B cell (primary cell): ENCODE measurements at regions not wholly inside any gene's neighbourhood (a gene's known extent, or its start where the extent isn't known, plus 50 kb on each side); places are given as distances from the start of the nearest gene placed in this dataset.

Experiments used
- ATAC-seq: fragments of 200-7000 bp; cut with Tn5 transposase; one replicate; pipeline ENCODE4 v1.10.0; 2021; ENCODE audit warnings: low read depth, mild to moderate bottlenecking, moderate number of reproducible peaks, moderate library complexity
- CTCF ChIA-PET: fragments of 350-600 bp; sonication (Branson Sonifier 250); formaldehyde crosslinking; loops from one replicate; lab custom pipeline; 2021; ENCODE audit warnings: antibody characterized with exemption, inconsistent platforms; lab: Charles Lee
- POLR2A ChIA-PET: fragments of 350-600 bp; sonication (Branson Sonifier 250); formaldehyde crosslinking; loops from one replicate; lab custom pipeline; 2021; ENCODE audit warnings: antibody characterized with exemption; lab: Charles Lee
- DNase-seq: peaks from one replicate; pipeline ENCODE4 v3.0.0; 2013
- H2AFZ ChIP-seq: 2 replicates; pipeline ENCODE4 v1.6.1; 2012; ENCODE audit warnings: mild to moderate bottlenecking, low read depth, low read length; ENCODE audit not compliant: insufficient read depth, poor library complexity, severe bottlenecking
- H3K27ac ChIP-seq, 2 donors: 1 replicate in 1 of 2; 2 replicates in 1 of 2; pipeline ENCODE4 v1.5.1; 2012 to 2013; ENCODE audit warnings: low read length in 2 of 2, mild to moderate bottlenecking in 2 of 2, moderate library complexity in 1 of 2
- H3K27me3 ChIP-seq, 4 experiments: fragments of 200-600 bp in 1 of 4; sonication (generic) in 1 of 4; replicated peaks in 1 of 4; 1 replicate in 2 of 4; 2 replicates in 2 of 4; pipeline versions ENCODE4 v1.6.1 to v1.7.0; 2013 to 2016; ENCODE audit warnings: low read length in 3 of 4, mild to moderate bottlenecking in 2 of 4, mixed read lengths in 1 of 4, moderate library complexity in 1 of 4; ENCODE audit not compliant: insufficient read depth in 4 of 4, control insufficient read depth in 3 of 4; ENCODE audit errors: control extremely low read depth in 1 of 4
- H3K36me3 ChIP-seq, 2 experiments: replicated peaks in 1 of 2; 1 replicate in 1 of 2; 2 replicates in 1 of 2; pipeline versions ENCODE4 v1.6.1 to v1.7.1; 2013; ENCODE audit warnings: low read length in 1 of 2; ENCODE audit not compliant: insufficient read depth in 2 of 2, control insufficient read depth in 1 of 2; ENCODE audit errors: control extremely low read depth in 1 of 2, extremely low read depth in 1 of 2
- H3K4me1 ChIP-seq, 2 donors: fragments of 200-600 bp in 1 of 2; sonication (generic) in 1 of 2; 1 replicate in 1 of 2; 2 replicates in 1 of 2; pipeline versions ENCODE4 v1.5.1 to v1.6.1; 2013 to 2017; ENCODE audit warnings: low read length in 2 of 2; ENCODE audit not compliant: control insufficient read depth in 2 of 2, insufficient read depth in 2 of 2
- H3K4me2 ChIP-seq: replicated peaks from 2 replicates; pipeline ENCODE3; 2012; ENCODE audit warnings: mild to moderate bottlenecking, low read depth, low read length; ENCODE audit not compliant: poor library complexity, severe bottlenecking
- H3K4me3 ChIP-seq, 5 experiments: fragments of 200-600 bp in 1 of 5; sonication (generic) in 1 of 5; 1 replicate in 3 of 5; 2 replicates in 2 of 5; pipeline versions ENCODE4 v1.5.1 to v1.7.0; 2011 to 2016; ENCODE audit warnings: low read length in 4 of 5, mild to moderate bottlenecking in 4 of 5, low read depth in 2 of 5, control low read depth in 1 of 5, moderate library complexity in 1 of 5; ENCODE audit not compliant: insufficient read depth in 1 of 5; ENCODE audit errors: control extremely low read depth in 1 of 5, extremely low read depth in 1 of 5
- H3K79me2 ChIP-seq: fragments of 200-600 bp; sonication (generic); one replicate; pipeline ENCODE4 v1.6.0; 2016; ENCODE audit warnings: low read length; ENCODE audit not compliant: control insufficient read depth, insufficient read depth
- H3K9ac ChIP-seq: fragments of 200-600 bp; sonication (generic); 2 replicates; pipeline ENCODE4 v1.6.1; 2017; ENCODE audit warnings: mild to moderate bottlenecking, low read length, moderate library complexity
- H3K9me3 ChIP-seq, 3 donors: one replicate each; pipeline versions ENCODE4 v1.6.1 to v1.7.1; 2013; ENCODE audit warnings: low read length in 2 of 3; ENCODE audit not compliant: control insufficient read depth in 2 of 3, insufficient read depth in 1 of 3; ENCODE audit errors: control extremely low read depth in 1 of 3
- H4K20me1 ChIP-seq: 2 replicates; pipeline ENCODE4 v1.6.0; 2012; ENCODE audit warnings: mild to moderate bottlenecking, low read length; ENCODE audit not compliant: insufficient read depth, control insufficient read depth, poor library complexity, severe bottlenecking
- H3K27ac Mint-ChIP-seq: one replicate; pipeline ENCODE4 v1.8.0; 2021; ENCODE audit warnings: mixed read lengths
- H3K27me3 Mint-ChIP-seq: one replicate; pipeline ENCODE4 v1.8.0; 2021; ENCODE audit warnings: mixed read lengths
- H3K4me1 Mint-ChIP-seq: one replicate; pipeline ENCODE4 v1.8.0; 2021; ENCODE audit warnings: mixed read lengths
- H3K4me3 Mint-ChIP-seq: one replicate; pipeline ENCODE4 v1.8.0; 2021; ENCODE audit warnings: mixed read lengths
- H3K9me3 Mint-ChIP-seq: one replicate; pipeline ENCODE4 v1.8.0; 2022; ENCODE audit warnings: mixed read lengths; ENCODE audit not compliant: insufficient read depth
- EZH2 ChIP-seq: IDR thresholded peaks from 2 replicates; pipeline ENCODE4 v1.6.1; 2012; ENCODE audit warnings: borderline replicate concordance, low read depth, mild to moderate bottlenecking, moderate library complexity, low read length; ENCODE audit not compliant: insufficient read depth, poor library complexity, severe bottlenecking
- WGBS: methylation state at CpG from one replicate; pipeline ENCODE4 v1.1.5; 2013; ENCODE audit warnings: missing lambda C conversion rate; ENCODE audit not compliant: insufficient coverage; 5-methylcytosine and 5-hydroxymethylcytosine counted together
- intact Hi-C: fragments of 100-400 bp; cut with micrococcal nuclease; formaldehyde crosslinking; loops from one replicate; pipeline ENCODE4 v1.10.0; 2022
- TF ChIP-seq, protein P1 (sequence below): fragments of 200-600 bp; IDR thresholded peaks from one replicate; pipeline ENCODE4 v1.8.0; 2022; ENCODE audit warnings: antibody characterized with exemption, mild to moderate bottlenecking

DNA sequence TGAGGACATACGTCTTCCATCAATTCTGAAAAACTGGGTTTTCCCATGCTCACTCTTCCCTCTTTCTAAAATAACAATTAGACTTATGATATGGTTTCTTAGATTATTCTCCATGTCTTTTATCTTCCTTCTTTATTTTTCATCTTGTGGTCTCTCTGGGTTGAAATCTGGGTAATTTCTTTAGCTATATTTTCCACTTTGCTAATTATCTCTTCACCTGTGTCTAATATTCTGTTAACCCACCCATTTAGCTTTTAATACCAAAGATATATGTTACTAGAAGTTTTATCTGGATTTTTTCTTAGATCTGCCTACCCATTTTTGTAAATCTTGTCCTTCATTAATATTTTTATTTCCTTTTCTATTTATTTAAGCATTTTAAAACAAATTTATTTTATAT lies 121.8 kb downstream of the TENT5A start:
- Histone ChIP-seq H3K27me3 (no peaks in the 10 kb centered on the region), H3K4me3 (no peak overlapping the region), H3K9ac (no peak overlapping the region), H3K36me3 (no peaks in the 10 kb centered on the region), H3K79me2 (no peaks in the 10 kb centered on the region), H3K4me1 (no peaks in the 10 kb centered on the region), H3K9me3 (peaks cover 0 to 5% (median 0%) of the 10 kb centered on the region in 3 donors), H4K20me1 (no peaks in the 10 kb centered on the region), H3K4me2 (no peak overlapping the region), H2AFZ (no peak overlapping the region), H3K27ac (no peak overlapping the region)
- WGBS = no CpG with 5 or more reads among the region's 1 CpG
- ChIA-PET CTCF (no interaction called here), POLR2A (no interaction called here)
- TF ChIP-seq, protein P1, sequence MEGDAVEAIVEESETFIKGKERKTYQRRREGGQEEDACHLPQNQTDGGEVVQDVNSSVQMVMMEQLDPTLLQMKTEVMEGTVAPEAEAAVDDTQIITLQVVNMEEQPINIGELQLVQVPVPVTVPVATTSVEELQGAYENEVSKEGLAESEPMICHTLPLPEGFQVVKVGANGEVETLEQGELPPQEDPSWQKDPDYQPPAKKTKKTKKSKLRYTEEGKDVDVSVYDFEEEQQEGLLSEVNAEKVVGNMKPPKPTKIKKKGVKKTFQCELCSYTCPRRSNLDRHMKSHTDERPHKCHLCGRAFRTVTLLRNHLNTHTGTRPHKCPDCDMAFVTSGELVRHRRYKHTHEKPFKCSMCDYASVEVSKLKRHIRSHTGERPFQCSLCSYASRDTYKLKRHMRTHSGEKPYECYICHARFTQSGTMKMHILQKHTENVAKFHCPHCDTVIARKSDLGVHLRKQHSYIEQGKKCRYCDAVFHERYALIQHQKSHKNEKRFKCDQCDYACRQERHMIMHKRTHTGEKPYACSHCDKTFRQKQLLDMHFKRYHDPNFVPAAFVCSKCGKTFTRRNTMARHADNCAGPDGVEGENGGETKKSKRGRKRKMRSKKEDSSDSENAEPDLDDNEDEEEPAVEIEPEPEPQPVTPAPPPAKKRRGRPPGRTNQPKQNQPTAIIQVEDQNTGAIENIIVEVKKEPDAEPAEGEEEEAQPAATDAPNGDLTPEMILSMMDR = no peak
- TF ChIP-seq EZH2 = no peak
- Mint-ChIP-seq H3K9me3 (peaks cover 5% of the 10 kb centered on the region), H3K4me1 (no peaks in the 10 kb centered on the region), H3K27me3 (no peaks in the 10 kb centered on the region), H3K27ac (no peak overlapping the region), H3K4me3 (no peak overlapping the region)
- DNase-seq (no peak), ATAC-seq (no peak)
- intact Hi-C loops = no loop called here

DNA sequence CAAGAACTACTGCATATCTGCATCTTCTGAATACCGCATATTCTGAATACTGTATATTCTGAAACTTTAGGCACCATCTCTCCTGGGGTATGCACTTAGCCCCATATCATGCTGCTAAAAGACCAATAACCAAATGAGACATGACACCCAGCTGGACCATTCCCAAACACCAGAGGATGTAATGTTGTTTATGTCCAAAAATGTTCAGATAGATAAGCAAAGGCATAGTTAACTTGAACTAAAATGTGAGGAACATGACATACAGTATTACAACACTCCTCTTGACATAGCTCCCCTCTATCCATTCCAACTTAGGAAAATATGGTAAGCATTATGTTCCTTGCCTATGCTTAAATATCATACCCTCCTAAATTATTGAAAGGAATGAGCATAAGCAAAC lies 127.3 kb downstream of the TENT5A start:
- no peak for ATAC-seq

More for the DNA sequence above, 127.3 kb downstream of the TENT5A start:
- no peaks in the 10 kb centered on the region for H3K79me2 ChIP-seq
- Mint-ChIP-seq H3K4me1 (no peaks in the 10 kb centered on the region), H3K4me3 (no peak overlapping the region), H3K27ac (no peak overlapping the region), H3K9me3 (no peaks in the 10 kb centered on the region), H3K27me3 (no peaks in the 10 kb centered on the region)
- H3K4me1 ChIP-seq = no peaks in the 10 kb centered on the region
- POLR2A ChIA-PET = no interaction called here
- CTCF ChIA-PET = no interaction called here
- H3K36me3 ChIP-seq = no peaks in the 10 kb centered on the region
- H3K4me2 ChIP-seq = no peak overlapping the region
- H3K27ac ChIP-seq = no peak overlapping the region
- no peaks in the 10 kb centered on the region for H4K20me1 ChIP-seq
- no peaks in the 10 kb centered on the region for H3K9me3 ChIP-seq
- TF ChIP-seq EZH2 = no peak
- TF ChIP-seq, protein P1 = no peak
- no peak overlapping the region for H3K4me3 ChIP-seq
- DNase-seq = no peak
- no CpG with 5 or more reads among the region's 1 CpG for WGBS
- H2AFZ ChIP-seq = no peak overlapping the region
- H3K27me3 ChIP-seq = no peaks in the 10 kb centered on the region
- H3K9ac ChIP-seq = no peak overlapping the region
- intact Hi-C loops = no loop called here
